Esophagus muscularis mucosa (tissue), 4 donors: ENCODE measurements at regions not wholly inside any gene's neighbourhood (a gene's known extent, or its start where the extent isn't known, plus 50 kb on each side); places are given as distances from the start of the nearest gene placed in this dataset.

Experiments
- DNase-seq: peaks from one replicate; pipeline ENCODE4 v3.0.0-alpha.2; 2017; ENCODE audit errors: extremely low spot score
- H3K27ac ChIP-seq, 4 donors: fragments of 200-600 bp; sonication (generic); replicated peaks in 1 of 4; 1 replicate in 3 of 4; 2 replicates in 1 of 4; pipeline ENCODE4 v1.5.1; 2016 to 2019; ENCODE audit warnings: mild to moderate bottlenecking in 1 of 4
- H3K27me3 ChIP-seq, 4 donors: fragments of 200-600 bp; sonication (generic); one replicate each; pipeline versions ENCODE4 v1.5.1 to v1.6.0; 2016 to 2019
- H3K36me3 ChIP-seq, 4 donors: fragments of 200-600 bp; sonication (generic); one replicate each; pipeline ENCODE4 v1.5.1; 2016 to 2019
- H3K4me1 ChIP-seq, 4 donors: fragments of 200-600 bp; sonication (generic); one replicate each; pipeline ENCODE4 v1.5.1; 2016 to 2019
- H3K4me3 ChIP-seq, 4 donors: fragments of 200-600 bp; sonication (generic); 1 replicate in 2 of 4; 2 replicates in 2 of 4; pipeline ENCODE4 v1.5.1; 2016 to 2019; ENCODE audit warnings: mild to moderate bottlenecking in 4 of 4, moderate library complexity in 1 of 4
- H3K9me3 ChIP-seq, 4 donors: fragments of 200-600 bp; sonication (generic); 1 replicate in 3 of 4; 2 replicates in 1 of 4; pipeline ENCODE4 v1.5.1; 2016 to 2019
- CTCF ChIP-seq, 3 experiments: fragments of 200-600 bp in 2 of 3; fragments of 450-650 bp in 1 of 3; sonication (generic) in 2 of 3; IDR thresholded peaks; one replicate each; pipeline ENCODE4 v1.5.1; 2017 to 2019; ENCODE audit warnings: antibody characterized with exemption in 3 of 3, mild to moderate bottlenecking in 2 of 3, moderate library complexity in 1 of 3
- EP300 ChIP-seq: sonication (generic); formaldehyde crosslinking; IDR thresholded peaks from one replicate; pipeline ENCODE4 v1.6.1; 2017; ENCODE audit warnings: antibody characterized with exemption
- POLR2A ChIP-seq: fragments of 450-650 bp; IDR thresholded peaks from one replicate; pipeline ENCODE4 v1.6.1; 2017; ENCODE audit warnings: antibody characterized with exemption, moderate library complexity, mild to moderate bottlenecking, low read depth
- POLR2AphosphoS5 ChIP-seq, 2 donors: sonication (generic); formaldehyde crosslinking; IDR thresholded peaks; one replicate each; pipeline ENCODE4 v1.6.1; 2017; ENCODE audit warnings: antibody characterized with exemption in 2 of 2
- WGBS: methylation state at CpG from one replicate; pipeline ENCODE4 v1.1.5; 2018; 5-methylcytosine and 5-hydroxymethylcytosine counted together
- intact Hi-C: fragments of 100-400 bp; cut with DNase I; formaldehyde crosslinking; loops from one replicate; pipeline ENCODE4 v1.15.1; 2023

DNA sequence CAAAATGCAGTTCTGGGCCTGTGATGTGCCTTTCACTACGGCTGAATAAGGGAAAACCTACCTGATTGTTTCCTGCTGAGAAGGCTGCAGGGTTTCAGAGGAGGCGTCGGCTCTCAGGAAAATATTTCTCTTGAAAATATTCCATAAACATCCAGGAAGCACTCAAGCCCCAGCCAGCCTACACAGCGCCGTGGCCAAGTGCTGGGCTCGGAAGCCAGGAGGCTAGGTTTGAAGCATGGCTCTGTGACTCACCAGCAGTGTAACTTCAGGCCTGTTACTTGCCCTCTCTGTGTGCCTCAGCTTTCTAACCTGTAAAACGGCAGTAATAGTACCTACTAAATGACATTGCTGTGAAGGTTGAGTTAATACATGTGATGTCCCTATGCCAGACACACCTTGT is 399.1 kb downstream of the GATA3 start:
- TF ChIP-seq EP300 (no peak), CTCF (IDR thresholded peaks at IDR 0.05) (no peak), POLR2A (no peak), POLR2AphosphoS5 (IDR thresholded peaks at IDR 0.05) (no peak)
- H3K4me1 ChIP-seq: peaks cover 0 to 5% (median 0%) of the 10 kb centered on the region in 4 donors
- H3K27me3 ChIP-seq: no peaks in the 10 kb centered on the region
- H3K36me3 ChIP-seq: no peaks in the 10 kb centered on the region
- no peak overlapping the region for H3K27ac ChIP-seq
- intact Hi-C loops: no loop called here
- peaks cover 0 to 14% (median 11%) of the 10 kb centered on the region in 4 donors for H3K9me3 ChIP-seq
- no peak overlapping the region for H3K4me3 ChIP-seq
- WGBS: 45% methylated on average over 7 of the region's 7 CpGs
- DNase-seq: no peak

DNA sequence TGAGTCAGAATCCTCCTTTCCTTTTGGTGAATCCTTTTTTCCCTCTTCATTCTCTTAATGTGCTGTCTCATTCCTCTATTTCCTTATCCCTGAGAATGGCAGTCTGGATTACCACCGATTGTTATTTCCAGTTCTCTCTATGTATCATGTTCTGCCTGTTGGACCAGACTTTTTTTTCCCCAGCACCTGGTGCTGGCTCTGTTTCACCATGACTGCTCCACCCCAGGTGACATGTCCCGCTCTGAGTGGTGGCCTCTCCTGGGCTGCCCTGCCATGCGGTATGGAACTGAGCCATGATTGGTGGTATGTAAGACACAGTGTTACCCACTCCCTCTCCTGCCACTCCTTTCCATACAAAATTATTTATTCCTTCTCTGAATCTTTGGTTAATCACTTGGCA is 399.9 kb downstream of the GATA3 start:
- intact Hi-C loops: no loop called here
- DNase-seq: no peak
- H3K27me3 ChIP-seq: no peaks in the 10 kb centered on the region
- TF ChIP-seq POLR2A (no peak), POLR2AphosphoS5 (IDR thresholded peaks at IDR 0.05) (no peak), EP300 (no peak), CTCF (IDR thresholded peaks at IDR 0.05) (no peak)
- H3K9me3 ChIP-seq: peaks cover 0 to 18% (median 11%) of the 10 kb centered on the region in 4 donors
- peaks cover 0 to 5% (median 0%) of the 10 kb centered on the region in 4 donors for H3K4me1 ChIP-seq
- 80% methylated on average over 3 of the region's 3 CpGs for WGBS
- no peak overlapping the region for H3K27ac ChIP-seq
- H3K36me3 ChIP-seq: no peaks in the 10 kb centered on the region
- H3K4me3 ChIP-seq: no peak overlapping the region

GRCh38 chr10:8455181-8455580 is 400.7 kb downstream of the GATA3 start:
- Histone ChIP-seq H3K27ac (no peak overlapping the region), H3K27me3 (no peaks in the 10 kb centered on the region), H3K4me3 (no peak overlapping the region), H3K9me3 (peaks cover 0 to 18% (median 11%) of the 10 kb centered on the region in 4 donors), H3K36me3 (no peaks in the 10 kb centered on the region), H3K4me1 (peaks cover 0 to 5% (median 0%) of the 10 kb centered on the region in 4 donors)
- TF ChIP-seq POLR2A (no peak), EP300 (no peak), CTCF (IDR thresholded peaks at IDR 0.05) (no peak), POLR2AphosphoS5 (IDR thresholded peaks at IDR 0.05) (no peak)
- intact Hi-C loops: no loop called here
- DNase-seq: no peak

GRCh38 chr10:8456386-8456785 is 401.9 kb downstream of the GATA3 start:
- Histone ChIP-seq H3K27me3 (no peaks in the 10 kb centered on the region), H3K9me3 (peaks cover 0 to 18% (median 11%) of the 10 kb centered on the region in 4 donors), H3K4me3 (no peak overlapping the region), H3K36me3 (no peaks in the 10 kb centered on the region), H3K4me1 (peaks cover 0 to 5% (median 0%) of the 10 kb centered on the region in 4 donors), H3K27ac (no peak overlapping the region)
- intact Hi-C loops: no loop called here
- DNase-seq: no peak
- 60% methylated on average over 3 of the region's 3 CpGs for WGBS
- no peak for TF ChIP-seq POLR2A
- TF ChIP-seq CTCF (IDR thresholded peaks at IDR 0.05): no peak
- TF ChIP-seq EP300: no peak
- no peak for TF ChIP-seq POLR2AphosphoS5 (IDR thresholded peaks at IDR 0.05)

GRCh38 chr10:8460626-8461025 is 406.1 kb downstream of the GATA3 start:
- 92% methylated on average over 1 of the region's 1 CpG for WGBS
- Histone ChIP-seq H3K9me3 (peaks cover 0 to 18% (median 11%) of the 10 kb centered on the region in 4 donors), H3K4me3 (no peak overlapping the region), H3K36me3 (no peaks in the 10 kb centered on the region), H3K27ac (no peak overlapping the region), H3K27me3 (no peaks in the 10 kb centered on the region), H3K4me1 (no peaks in the 10 kb centered on the region)
- DNase-seq: no peak
- TF ChIP-seq POLR2A (no peak), CTCF (IDR thresholded peaks at IDR 0.05) (no peak), POLR2AphosphoS5 (IDR thresholded peaks at IDR 0.05) (no peak), EP300 (no peak)
- intact Hi-C loops: no loop called here
